ENCODE measurements at regions not wholly inside any gene's neighbourhood (a gene's known extent, or its start where the extent isn't known, plus 50 kb on each side); places are given as distances from the start of the nearest gene placed in this dataset.

GRCh38 chrX:139194571-139195280, 335.8 kb upstream of the F9 start:
- H3K14ac ChIP-seq (ENCODE audit: insufficient read length), result no peak overlapping the region
- H3K36me3 ChIP-seq (ENCODE audit: control insufficient read depth in 2 of 4, insufficient read depth in 4 of 4, low read length in 3 of 4), result no peaks in the 10 kb centered on the region
- H2BK20ac ChIP-seq (ENCODE audit: low read length), result no peak overlapping the region
- peak overlapping the region in 3 of 4 experiments; percentile 19 to 59 (median 34); a peak in 7 of 8 replicates for H3K4me3 ChIP-seq (ENCODE audit: extremely low read depth in 1 of 4, insufficient read depth in 2 of 4, low read depth in 3 of 4, low read length in 4 of 4)
- no peak overlapping the region for H2BK120ac ChIP-seq (replicated peaks; ENCODE audit: low read depth, low read length)
- no peak overlapping the region for H2BK12ac ChIP-seq (ENCODE audit: low read depth, low read length)
- H3K23ac ChIP-seq (ENCODE audit: insufficient read length), result no peak overlapping the region
- no peak overlapping the region for H3K56ac ChIP-seq (replicated peaks; ENCODE audit: insufficient read length, low read depth, low read length)
- H3K79me1 ChIP-seq (ENCODE audit: low read depth, low read length), result no peaks in the 10 kb centered on the region
- DNase-seq (ENCODE audit: low read depth in 1 of 2, low spot score in 2 of 2) (no peak), FAIRE-seq (no peak)
- H3K9me3 ChIP-seq (ENCODE audit: insufficient read depth in 2 of 2, low read depth in 1 of 2, low read length in 1 of 2), result no peaks in the 10 kb centered on the region
- 0 out of 2 replicates have a peak, but pooled peaks cover 2% of the 10 kb centered on the region for H3K23me2 ChIP-seq (ENCODE audit: low read depth, low read length)
- H3K4me2 ChIP-seq (ENCODE audit: insufficient read depth in 1 of 2, low read depth in 2 of 2, low read length in 2 of 2), result peak overlapping the region; percentile 64 to 83
- H3K9ac ChIP-seq (replicated peaks in 1 of 4; ENCODE audit: extremely low read depth in 1 of 4, low read depth in 3 of 4, low read length in 3 of 4), result no peak overlapping the region
- H3K4ac ChIP-seq (replicated peaks; ENCODE audit: insufficient read length, low read depth, low read length), result no peak overlapping the region
- no peak overlapping the region; the same call in 1 of the 2 replicates for H3K18ac ChIP-seq (ENCODE audit: extremely low read depth, low read length)
- H4K91ac ChIP-seq (replicated peaks; ENCODE audit: insufficient read length, low read length), result no peak overlapping the region
- no peak overlapping the region for H2BK5ac ChIP-seq (ENCODE audit: low read depth, low read length)
- H3K27me3 ChIP-seq (replicated peaks in 1 of 4; ENCODE audit: control insufficient read depth in 3 of 4, extremely low read depth in 1 of 4, insufficient read depth in 3 of 4, low read length in 3 of 4), result peaks cover 38 to 90% (median 70%) of the 10 kb centered on the region in 4 experiments
- H3K79me2 ChIP-seq (ENCODE audit: control insufficient read depth in 1 of 2, insufficient read depth in 2 of 2, low read length in 2 of 2), result no peaks in the 10 kb centered on the region
- peak overlapping the region; percentile 51; the same call in 1 of the 2 replicates for H4K8ac ChIP-seq (ENCODE audit: extremely low read depth, insufficient read depth, low read length)
- H3K4me1 ChIP-seq (replicated peaks in 1 of 4; ENCODE audit: control insufficient read depth in 3 of 4, insufficient read depth in 4 of 4, low read length in 3 of 4), result peaks cover 0 to 5% (median under 1%) of the 10 kb centered on the region in 4 experiments; a peak in 2 of 7 replicates
- 5% methylated on average over 23 of the region's 50 CpGs; no CpG with 5 or more reads in 1 of the 2 experiments for WGBS, 2 experiments (ENCODE audit: extremely low coverage in 1 of 2, insufficient coverage in 1 of 2, insufficient read length in 1 of 2, insufficient replicate concordance in 2 of 2, low coverage in 1 of 2, low lambda C conversion rate in 2 of 2, missing lambda C conversion rate in 1 of 2)
- H3K27ac ChIP-seq (ENCODE audit: low read depth, low read length), result no peak overlapping the region
- POLR2A ChIA-PET (ENCODE audit: partially characterized antibody), result interaction anchor here (2.2 kb wide), 1 partner anchor 9 kb away, joined by 9 read pairs; no protein-coding TSS in a partner anchor
- no peak overlapping the region for H2AFZ ChIP-seq (ENCODE audit: low read length)
- CTCF ChIA-PET (ENCODE audit: partially characterized antibody), result no interaction called here
- H2AK5ac ChIP-seq (ENCODE audit: low read depth, low read length), result no peak overlapping the region
- no peak overlapping the region for H4K5ac ChIP-seq (ENCODE audit: insufficient read length, low read depth, low read length)
- H4K20me1 ChIP-seq (replicated peaks in 1 of 2; ENCODE audit: control insufficient read depth in 1 of 2, insufficient read depth in 2 of 2, low read length in 2 of 2), result peaks cover 0 to 9% of the 10 kb centered on the region in 2 experiments
- no peak overlapping the region for H2BK15ac ChIP-seq (ENCODE audit: low read length)
- TF ChIP-seq SP4 (IDR thresholded peaks at IDR 0.05; ENCODE audit: low read length), result no peak
- peak; percentile 46; the same call in 1 of the 2 replicates for TF ChIP-seq YY1 (IDR thresholded peaks at IDR 0.05; ENCODE audit: low read depth, low read length)
- TF ChIP-seq RAD21 (IDR thresholded peaks at IDR 0.05 in 1 of 2, conservative IDR thresholded peaks at IDR 0.05 in 1 of 2; ENCODE audit: low read depth in 2 of 2, low read length in 2 of 2), result no peak
- TF ChIP-seq SUZ12 (IDR thresholded peaks at IDR 0.05; ENCODE audit: low read length), result peak; percentile 88
- TF ChIP-seq CBX5 (IDR thresholded peaks at IDR 0.05; ENCODE audit: low read depth, low read length), result no peak
- no peak for TF ChIP-seq HDAC2 (IDR thresholded peaks at IDR 0.05; ENCODE audit: borderline replicate concordance in 1 of 2, low read depth in 2 of 2, low read length in 2 of 2)
- peak; percentile 37; the same call in 1 of the 2 replicates for TF ChIP-seq MAX (IDR thresholded peaks at IDR 0.05)
- no peak for TF ChIP-seq GTF2F1 (IDR thresholded peaks at IDR 0.05; ENCODE audit: borderline replicate concordance, low read depth, low read length)
- TF ChIP-seq CREB1 (IDR thresholded peaks at IDR 0.05), result no peak
- TF ChIP-seq USF2 (IDR thresholded peaks at IDR 0.05; ENCODE audit: low read length), result no peak
- peak; percentile 83 for TF ChIP-seq EZH2 (IDR thresholded peaks at IDR 0.05; ENCODE audit: low read depth, low read length, severe bottlenecking)
